ENCODE measurements at regions not wholly inside any gene's neighbourhood (a gene's known extent, or its start where the extent isn't known, plus 50 kb on each side); places are given as distances from the start of the nearest gene placed in this dataset.

DNA sequence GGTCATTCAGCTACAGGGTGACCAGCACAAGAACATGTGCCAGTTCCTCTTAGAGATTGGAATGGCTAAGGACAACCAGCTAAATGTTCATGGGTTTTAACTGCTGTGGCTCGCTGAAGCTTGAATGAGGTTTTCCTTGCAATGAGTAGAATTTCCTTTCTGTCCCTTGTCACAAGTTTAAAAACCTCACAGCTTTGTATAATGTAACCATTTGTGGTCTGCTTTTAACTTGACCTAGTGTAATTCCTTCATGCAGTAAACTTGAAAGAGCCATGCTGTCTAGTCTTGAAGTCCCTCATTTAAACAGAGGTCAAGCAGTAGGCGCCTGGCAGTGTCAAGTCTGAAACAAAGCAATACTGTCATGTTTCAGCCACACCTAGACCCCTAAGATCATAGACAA lies 181.3 kb upstream of the DMRT1 start:
- H3K4me1 ChIP-seq (replicated peaks): no peaks in the 10 kb centered on the region
- H3K4me3 ChIP-seq: no peak overlapping the region
- H3K27ac ChIP-seq: no peak overlapping the region
- H3K36me3 ChIP-seq: no peaks in the 10 kb centered on the region
- no peaks in the 10 kb centered on the region for H3K27me3 ChIP-seq (replicated peaks)
- H3K9me3 ChIP-seq (replicated peaks): no peaks in the 10 kb centered on the region
- DNase-seq (ENCODE audit: low read depth in 1 of 2, low spot score in 2 of 2): no peak

DNA sequence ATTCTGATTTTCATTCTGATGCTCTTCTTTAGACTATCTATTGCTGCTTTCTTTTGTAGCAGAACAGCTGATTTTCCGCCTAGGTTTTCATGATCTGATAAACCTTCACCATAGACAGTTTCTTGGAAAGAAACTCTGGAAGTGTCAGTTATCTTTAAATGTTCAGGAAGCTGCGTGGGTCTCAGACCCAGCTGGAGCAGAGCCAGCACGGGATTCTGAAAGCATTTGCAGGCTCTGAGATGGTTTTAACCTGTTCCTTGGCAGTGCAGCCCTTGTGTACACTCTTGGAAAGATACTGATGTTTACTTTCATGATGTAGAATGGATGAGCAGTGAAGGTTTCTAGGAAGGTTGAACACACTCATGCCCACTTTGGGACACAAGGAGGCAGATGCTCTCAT lies 178.0 kb upstream of the DMRT1 start:
- Histone ChIP-seq H3K4me3 (no peak overlapping the region), H3K36me3 (no peaks in the 10 kb centered on the region), H3K27ac (no peak overlapping the region), H3K9me3 (replicated peaks) (no peaks in the 10 kb centered on the region), H3K4me1 (replicated peaks) (no peaks in the 10 kb centered on the region), H3K27me3 (replicated peaks) (no peaks in the 10 kb centered on the region)
- no peak for DNase-seq (ENCODE audit: low read depth in 1 of 2, low spot score in 2 of 2)

DNA sequence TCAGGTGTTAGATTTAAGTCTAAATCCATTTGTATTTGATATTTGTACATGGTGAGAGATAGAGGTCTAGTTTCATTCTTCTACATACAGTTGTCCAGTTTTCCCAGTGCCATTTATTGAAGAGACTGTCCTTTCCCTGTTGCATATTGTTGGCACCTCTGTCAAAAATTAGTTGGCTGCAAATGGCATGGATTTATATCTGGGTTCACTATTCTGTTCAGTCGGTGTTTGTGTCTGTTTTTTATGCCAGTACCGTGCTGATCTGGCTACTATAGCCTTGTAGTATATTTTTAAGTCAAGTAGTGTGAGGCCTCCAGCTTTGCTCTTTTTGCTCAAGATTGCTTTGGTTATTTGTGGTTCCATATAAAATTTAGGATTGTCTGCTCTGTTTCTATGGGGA lies 176.2 kb upstream of the DMRT1 start:
- Histone ChIP-seq H3K4me1 (replicated peaks) (no peaks in the 10 kb centered on the region), H3K9me3 (replicated peaks) (no peaks in the 10 kb centered on the region), H3K4me3 (no peak overlapping the region), H3K36me3 (no peaks in the 10 kb centered on the region), H3K27me3 (replicated peaks) (no peaks in the 10 kb centered on the region), H3K27ac (no peak overlapping the region)
- DNase-seq (ENCODE audit: low read depth in 1 of 2, low spot score in 2 of 2): no peak

DNA sequence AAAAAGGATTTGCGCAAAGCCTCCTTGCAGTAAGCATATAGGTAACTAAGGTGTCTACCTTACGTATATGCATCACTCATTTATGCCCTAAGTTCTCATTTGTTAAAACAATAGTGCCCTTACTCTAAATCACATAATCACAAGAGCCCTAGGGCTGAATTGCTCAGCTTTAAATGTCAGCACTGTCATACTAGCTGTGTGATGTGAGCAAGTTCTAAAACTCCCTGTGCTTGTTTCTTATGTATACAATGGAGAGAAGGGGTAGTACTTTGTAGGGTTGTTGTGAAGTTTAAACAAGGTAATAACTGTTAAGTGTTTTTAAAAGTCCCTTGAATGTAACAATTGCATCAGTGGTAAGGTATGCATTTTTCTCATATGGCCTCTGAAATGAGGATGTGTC lies 169.5 kb upstream of the DMRT1 start:
- H3K4me3 ChIP-seq: no peak overlapping the region
- no peaks in the 10 kb centered on the region for H3K9me3 ChIP-seq (replicated peaks)
- no peak for DNase-seq (ENCODE audit: low read depth in 1 of 2, low spot score in 2 of 2)
- H3K36me3 ChIP-seq: no peaks in the 10 kb centered on the region
- H3K27me3 ChIP-seq (replicated peaks): no peaks in the 10 kb centered on the region
- no peak overlapping the region for H3K27ac ChIP-seq
- no peaks in the 10 kb centered on the region for H3K4me1 ChIP-seq (replicated peaks)

DNA sequence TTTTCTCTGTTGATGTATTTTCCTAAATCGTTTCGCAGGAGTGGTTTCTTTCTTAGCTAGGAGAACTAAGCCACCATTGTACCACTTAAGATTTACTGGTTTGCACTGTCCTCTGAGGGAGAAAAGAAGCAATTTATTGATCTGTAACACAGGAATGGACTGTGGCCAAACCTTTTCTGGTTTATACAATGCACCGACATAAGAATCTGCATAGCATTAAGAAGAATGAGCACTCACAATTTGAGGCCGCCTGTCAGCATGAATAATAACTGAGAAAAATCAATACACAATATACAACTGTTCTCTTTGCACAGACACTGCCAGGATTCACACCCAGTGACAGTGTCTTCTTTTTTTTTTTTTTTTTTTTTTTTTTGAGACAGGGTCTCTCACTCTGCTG lies 168.6 kb upstream of the DMRT1 start:
- no peak for DNase-seq (ENCODE audit: low read depth in 1 of 2, low spot score in 2 of 2)
- Histone ChIP-seq H3K4me3 (no peak overlapping the region), H3K36me3 (no peaks in the 10 kb centered on the region), H3K4me1 (replicated peaks) (0 out of 2 replicates have a peak, but pooled peaks cover 3% of the 10 kb centered on the region), H3K27ac (no peak overlapping the region), H3K27me3 (replicated peaks) (no peaks in the 10 kb centered on the region), H3K9me3 (replicated peaks) (no peaks in the 10 kb centered on the region)

DNA sequence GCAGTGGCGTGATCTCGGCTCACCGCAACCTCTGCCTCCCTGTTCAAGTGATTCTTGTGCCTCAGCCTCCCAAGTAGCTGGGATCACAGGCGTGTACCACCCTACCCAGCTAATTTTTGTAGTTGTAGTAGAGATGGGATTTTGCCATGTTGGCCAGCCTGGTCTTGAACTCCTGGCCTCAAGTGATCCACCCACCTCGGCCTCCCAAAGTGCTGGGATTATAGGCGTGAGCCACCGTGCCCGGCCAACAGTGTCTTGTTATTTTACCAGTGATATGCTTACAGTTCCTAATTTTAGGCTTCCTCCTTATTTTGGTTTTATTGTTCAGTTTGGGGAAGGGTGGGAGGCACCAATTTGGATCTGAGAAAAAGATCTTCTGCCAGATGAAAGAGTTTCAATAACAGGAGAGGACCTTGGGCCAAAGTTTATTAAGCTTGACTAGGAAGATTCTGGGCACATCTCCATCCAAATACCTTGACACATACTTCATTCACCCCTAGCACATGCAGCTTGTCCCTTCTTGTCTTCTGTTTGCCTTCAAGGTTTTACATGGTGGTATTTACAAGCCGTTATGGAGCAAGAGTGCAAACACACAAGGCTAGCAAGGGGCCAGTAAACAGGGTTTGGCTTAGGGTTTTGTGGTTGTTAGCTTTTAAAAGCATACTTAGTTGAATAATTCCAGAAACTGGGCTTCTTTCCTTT lies 168.1 kb upstream of the DMRT1 start:
- Histone ChIP-seq H3K4me3 (no peak overlapping the region), H3K36me3 (no peaks in the 10 kb centered on the region), H3K27ac (no peak overlapping the region), H3K27me3 (replicated peaks) (no peaks in the 10 kb centered on the region), H3K4me1 (replicated peaks) (0 out of 2 replicates have a peak, but pooled peaks cover 5% of the 10 kb centered on the region), H3K9me3 (replicated peaks) (no peaks in the 10 kb centered on the region)
- no peak for DNase-seq (ENCODE audit: low read depth in 1 of 2, low spot score in 2 of 2)

DNA sequence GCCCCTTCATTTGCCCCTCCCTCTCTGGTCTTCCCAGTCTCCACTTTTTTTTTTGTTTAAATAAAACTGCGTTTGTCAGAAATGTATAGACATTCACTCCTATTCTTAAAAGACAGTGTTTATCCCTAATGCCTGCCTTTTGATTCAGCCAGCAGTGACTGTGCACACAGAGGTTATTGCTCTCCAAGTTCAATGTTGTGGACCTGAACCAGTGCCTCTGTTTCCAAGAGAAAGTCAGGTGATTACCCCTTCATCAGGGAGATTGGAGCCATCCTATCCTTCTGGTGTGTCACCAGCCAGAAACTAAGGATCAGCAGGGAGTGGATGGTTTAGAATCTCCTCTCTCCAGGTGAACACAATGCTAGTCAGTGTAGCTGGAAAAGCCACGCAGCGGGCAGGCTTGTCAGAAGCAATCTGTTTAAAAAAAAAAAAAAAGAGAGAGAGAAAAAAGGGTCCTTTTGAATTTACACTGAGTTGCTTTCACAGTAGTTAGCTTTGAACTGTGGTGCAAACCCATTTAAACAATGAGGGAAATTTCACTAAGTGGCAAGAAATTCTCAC lies 167.5 kb upstream of the DMRT1 start:
- H3K27ac ChIP-seq: no peak overlapping the region

DNA sequence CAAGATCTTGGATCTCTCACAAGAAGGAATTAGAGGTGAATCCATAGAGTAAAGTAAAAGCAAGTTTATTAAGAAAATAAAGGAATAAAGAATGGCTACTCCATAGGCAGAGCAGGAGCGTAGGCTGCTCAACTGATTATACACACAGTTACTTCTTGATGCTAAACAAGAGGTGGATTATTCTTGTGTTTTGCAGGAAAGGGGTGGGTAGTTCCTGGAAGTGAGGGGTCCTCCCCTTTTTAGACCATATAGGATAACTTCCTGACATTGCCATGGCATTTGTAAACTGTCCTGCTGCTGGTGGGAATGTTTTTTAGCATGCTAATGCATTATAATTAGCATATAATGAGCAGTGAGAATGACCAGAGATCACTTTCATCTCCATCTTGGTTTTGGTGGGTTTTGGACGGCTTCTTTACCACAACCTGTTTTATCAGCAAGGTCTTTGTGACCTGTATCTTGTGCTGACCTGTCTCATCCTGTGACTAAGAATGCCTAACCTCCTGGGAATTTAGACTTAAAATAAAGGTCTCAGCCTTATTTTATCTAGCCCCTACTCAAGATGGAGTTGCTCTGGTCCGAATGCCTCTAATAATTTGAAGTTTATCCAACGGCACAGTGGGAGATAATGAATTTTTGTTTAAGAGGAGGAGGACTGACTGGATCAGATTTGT lies 165.7 kb upstream of the DMRT1 start:
- H3K4me3 ChIP-seq: no peak overlapping the region
- 0 out of 2 replicates have a peak, but pooled peaks cover 5% of the 10 kb centered on the region for H3K4me1 ChIP-seq (replicated peaks)
- H3K36me3 ChIP-seq: no peaks in the 10 kb centered on the region
- no peaks in the 10 kb centered on the region for H3K27me3 ChIP-seq (replicated peaks)
- H3K9me3 ChIP-seq (replicated peaks): no peaks in the 10 kb centered on the region
- DNase-seq (ENCODE audit: low read depth in 1 of 2, low spot score in 2 of 2): no peak
- no peak overlapping the region for H3K27ac ChIP-seq

More for the DNA sequence above, 167.5 kb upstream of the DMRT1 start:
- no peaks in the 10 kb centered on the region for H3K36me3 ChIP-seq
- H3K4me1 ChIP-seq (replicated peaks): 0 out of 2 replicates have a peak, but pooled peaks cover 5% of the 10 kb centered on the region
- H3K27me3 ChIP-seq (replicated peaks): no peaks in the 10 kb centered on the region
- no peaks in the 10 kb centered on the region for H3K9me3 ChIP-seq (replicated peaks)
- no peak for DNase-seq (ENCODE audit: low read depth in 1 of 2, low spot score in 2 of 2)
- no peak overlapping the region for H3K4me3 ChIP-seq

DNA sequence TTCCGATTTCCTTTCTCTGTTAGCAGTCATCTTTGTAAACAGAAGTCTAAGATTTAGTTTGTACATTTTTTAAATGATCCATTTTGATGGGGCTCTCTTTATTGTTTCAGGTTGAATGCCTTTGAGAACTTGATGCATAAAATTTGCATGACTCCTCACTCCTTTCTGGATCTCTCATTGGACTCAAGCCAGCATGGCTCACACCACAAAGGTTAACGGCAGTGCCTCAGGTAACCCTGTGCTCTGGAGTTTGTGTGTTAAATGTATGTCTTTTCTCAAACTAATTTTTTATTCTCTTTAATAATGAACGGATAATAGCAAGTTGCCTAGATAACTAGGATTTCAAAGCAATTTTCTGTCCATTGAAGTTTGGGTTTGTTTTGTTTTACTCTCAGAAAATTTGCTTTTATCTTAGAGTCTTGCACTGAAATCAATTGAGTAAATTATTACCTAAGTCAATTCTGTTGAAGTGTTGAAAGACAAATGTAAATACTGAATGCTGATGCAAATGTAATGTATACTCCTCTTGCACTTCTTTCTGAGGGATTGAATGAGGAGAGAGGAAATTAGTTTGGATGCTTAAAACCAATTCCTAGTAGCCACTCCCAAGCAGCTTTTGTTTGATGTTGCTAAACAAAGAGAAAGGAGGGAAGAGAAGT lies 164.6 kb upstream of the DMRT1 start:
- no peak for DNase-seq (ENCODE audit: low read depth in 1 of 2, low spot score in 2 of 2)
- Histone ChIP-seq H3K4me3 (no peak overlapping the region), H3K4me1 (replicated peaks) (0 out of 2 replicates have a peak, but pooled peaks cover 5% of the 10 kb centered on the region), H3K36me3 (no peaks in the 10 kb centered on the region), H3K27ac (no peak overlapping the region), H3K9me3 (replicated peaks) (no peaks in the 10 kb centered on the region), H3K27me3 (replicated peaks) (no peaks in the 10 kb centered on the region)

DNA sequence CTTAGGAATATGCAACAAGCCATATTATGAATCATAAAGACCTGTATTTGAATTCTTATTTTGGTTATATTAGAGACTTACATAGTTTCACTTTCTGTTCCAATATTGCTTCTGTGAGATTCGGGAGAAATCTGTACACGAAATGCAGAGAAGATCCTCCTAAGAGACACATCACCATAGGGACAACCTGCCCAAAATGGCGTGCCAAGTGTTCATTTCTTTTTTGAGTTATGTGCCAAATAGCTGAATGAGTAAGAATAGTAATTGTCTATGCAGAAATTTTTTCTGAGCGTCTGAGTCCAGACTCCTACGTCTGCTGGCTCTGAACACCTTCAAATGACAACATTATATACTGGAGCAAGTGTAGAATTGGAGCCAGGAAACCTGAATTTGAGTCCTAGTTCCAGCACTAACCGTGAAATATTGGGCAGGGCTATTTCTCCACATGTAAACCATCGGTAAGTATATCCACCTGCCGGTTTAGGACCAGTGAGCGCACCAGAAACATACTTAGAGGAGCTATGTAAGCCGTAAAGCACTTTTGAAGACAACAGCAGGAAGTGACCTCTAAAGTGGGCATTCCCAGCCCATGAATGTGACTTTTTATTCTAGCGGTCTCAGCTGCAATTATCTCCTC lies 163.9 kb upstream of the DMRT1 start:
- no peaks in the 10 kb centered on the region for H3K27me3 ChIP-seq (replicated peaks)
- H3K27ac ChIP-seq: no peak overlapping the region
- H3K36me3 ChIP-seq: no peaks in the 10 kb centered on the region
- 0 out of 2 replicates have a peak, but pooled peaks cover 5% of the 10 kb centered on the region for H3K4me1 ChIP-seq (replicated peaks)
- peak overlapping the region; percentile 25 for H3K4me3 ChIP-seq
- no peak for DNase-seq (ENCODE audit: low read depth in 1 of 2, low spot score in 2 of 2)
- no peaks in the 10 kb centered on the region for H3K9me3 ChIP-seq (replicated peaks)

DNA sequence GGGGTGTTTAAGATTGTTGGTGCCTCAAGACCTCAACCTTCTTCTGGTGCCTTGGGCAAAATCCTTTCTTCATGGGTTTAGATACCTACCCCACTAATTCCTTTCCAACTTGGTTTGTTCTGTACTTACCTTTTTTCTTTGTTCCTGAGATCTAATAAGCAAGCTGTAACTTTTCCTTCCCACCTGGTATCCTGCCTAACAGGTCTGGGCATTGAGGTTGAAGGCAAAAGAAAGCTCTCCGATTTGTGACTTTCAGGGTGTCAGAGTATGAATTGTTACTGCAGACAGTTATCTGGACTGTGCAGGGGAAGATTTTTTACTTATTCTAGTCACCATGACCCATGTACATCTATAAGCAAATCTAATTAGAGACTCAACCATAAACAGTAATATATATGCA lies 162.6 kb upstream of the DMRT1 start:
- Histone ChIP-seq H3K27me3 (replicated peaks) (no peaks in the 10 kb centered on the region), H3K4me3 (no peak overlapping the region), H3K4me1 (replicated peaks) (0 out of 2 replicates have a peak, but pooled peaks cover 5% of the 10 kb centered on the region), H3K9me3 (replicated peaks) (no peaks in the 10 kb centered on the region), H3K36me3 (no peaks in the 10 kb centered on the region), H3K27ac (no peak overlapping the region)
- DNase-seq (ENCODE audit: low read depth in 1 of 2, low spot score in 2 of 2): no peak

DNA sequence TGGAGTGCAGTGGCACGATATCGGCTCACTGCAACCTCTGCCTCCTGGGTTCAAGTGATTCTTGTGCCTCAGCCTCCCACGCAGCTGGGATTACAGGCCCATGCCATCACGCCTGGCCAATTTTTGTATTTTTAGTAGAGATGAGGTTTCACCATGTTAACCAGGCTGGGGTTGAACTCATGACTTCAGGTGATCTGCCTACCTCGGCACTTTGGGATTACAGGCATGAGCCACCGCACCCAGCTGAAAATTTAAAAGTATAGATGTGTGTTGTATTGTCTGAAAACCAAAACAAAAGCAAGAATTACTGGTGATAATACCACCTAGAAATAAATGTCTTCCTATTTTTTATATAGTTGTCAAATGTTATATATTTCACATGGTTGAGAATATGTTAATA lies 162.0 kb upstream of the DMRT1 start:
- Histone ChIP-seq H3K4me1 (replicated peaks) (0 out of 2 replicates have a peak, but pooled peaks cover 5% of the 10 kb centered on the region), H3K9me3 (replicated peaks) (no peaks in the 10 kb centered on the region), H3K27me3 (replicated peaks) (no peaks in the 10 kb centered on the region), H3K27ac (no peak overlapping the region), H3K36me3 (no peaks in the 10 kb centered on the region), H3K4me3 (no peak overlapping the region)
- no peak for DNase-seq (ENCODE audit: low read depth in 1 of 2, low spot score in 2 of 2)

DNA sequence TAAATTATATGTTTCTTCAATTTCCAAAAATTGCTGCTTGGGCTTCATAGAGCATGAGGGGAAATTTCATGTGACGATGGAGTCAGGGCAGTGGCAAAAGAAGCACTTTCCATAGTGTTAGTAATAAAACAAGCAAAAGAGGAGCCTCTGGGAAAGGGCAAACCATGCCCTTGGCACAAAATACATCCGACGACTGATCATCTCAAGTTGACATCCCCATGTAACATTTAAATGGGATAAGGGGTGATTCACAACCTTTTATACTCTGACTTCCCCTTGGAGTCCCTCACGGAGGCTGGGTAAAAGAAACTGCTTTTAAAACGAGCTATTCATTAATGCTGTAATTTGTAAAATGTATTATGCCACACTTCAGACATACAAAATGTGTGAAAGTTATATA lies 161.4 kb upstream of the DMRT1 start:
- H3K27ac ChIP-seq: no peak overlapping the region
- no peak overlapping the region for H3K4me3 ChIP-seq
- H3K9me3 ChIP-seq (replicated peaks): no peaks in the 10 kb centered on the region
- 0 out of 2 replicates have a peak, but pooled peaks cover 5% of the 10 kb centered on the region for H3K4me1 ChIP-seq (replicated peaks)
- H3K36me3 ChIP-seq: no peaks in the 10 kb centered on the region
- H3K27me3 ChIP-seq (replicated peaks): no peaks in the 10 kb centered on the region
- DNase-seq (ENCODE audit: low read depth in 1 of 2, low spot score in 2 of 2): no peak
